Suprapubic skin (tissue), 3 donors: ENCODE measurements at regions not wholly inside any gene's neighbourhood (a gene's known extent, or its start where the extent isn't known, plus 50 kb on each side); places are given as distances from the start of the nearest gene placed in this dataset.

Experiments used
- EP300 ChIP-seq: sonication (generic); formaldehyde crosslinking; IDR thresholded peaks from one replicate; pipeline ENCODE4 v1.6.1; 2017; ENCODE audit warnings: antibody characterized with exemption
- POLR2A ChIP-seq, 2 donors: fragments of 450-650 bp; IDR thresholded peaks; one replicate each; pipeline ENCODE4 v1.6.1; 2017; ENCODE audit warnings: antibody characterized with exemption in 2 of 2, mild to moderate bottlenecking in 2 of 2, moderate library complexity in 2 of 2
- TF ChIP-seq, protein P1 (sequence below), 2 donors: fragments of 200-600 bp in 1 of 2; fragments of 450-650 bp in 1 of 2; sonication (generic) in 1 of 2; IDR thresholded peaks; one replicate each; pipeline ENCODE4 v1.5.1; 2016 to 2019; ENCODE audit warnings: antibody characterized with exemption in 2 of 2, mild to moderate bottlenecking in 1 of 2, moderate library complexity in 1 of 2

DNA sequence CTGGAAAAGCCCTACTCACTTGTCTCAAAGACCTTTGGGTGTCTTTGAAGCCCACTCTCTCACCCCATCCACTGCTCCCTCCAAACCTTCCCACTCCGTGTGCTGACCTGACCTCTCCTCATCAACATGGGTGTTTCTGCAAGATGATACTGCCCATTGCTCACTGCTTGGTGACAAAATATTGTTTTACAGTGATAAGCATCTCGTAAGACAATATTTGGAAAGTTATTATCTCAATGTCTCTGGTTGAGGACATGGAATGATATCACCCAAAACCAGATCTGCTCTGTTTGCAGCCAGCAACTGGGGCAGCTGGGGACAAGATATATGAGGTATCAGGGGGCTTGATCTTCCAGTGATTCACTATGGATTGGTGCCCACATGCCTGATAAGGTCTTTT lies 195.8 kb downstream of the SALL1 start:
- TF ChIP-seq, protein P1, sequence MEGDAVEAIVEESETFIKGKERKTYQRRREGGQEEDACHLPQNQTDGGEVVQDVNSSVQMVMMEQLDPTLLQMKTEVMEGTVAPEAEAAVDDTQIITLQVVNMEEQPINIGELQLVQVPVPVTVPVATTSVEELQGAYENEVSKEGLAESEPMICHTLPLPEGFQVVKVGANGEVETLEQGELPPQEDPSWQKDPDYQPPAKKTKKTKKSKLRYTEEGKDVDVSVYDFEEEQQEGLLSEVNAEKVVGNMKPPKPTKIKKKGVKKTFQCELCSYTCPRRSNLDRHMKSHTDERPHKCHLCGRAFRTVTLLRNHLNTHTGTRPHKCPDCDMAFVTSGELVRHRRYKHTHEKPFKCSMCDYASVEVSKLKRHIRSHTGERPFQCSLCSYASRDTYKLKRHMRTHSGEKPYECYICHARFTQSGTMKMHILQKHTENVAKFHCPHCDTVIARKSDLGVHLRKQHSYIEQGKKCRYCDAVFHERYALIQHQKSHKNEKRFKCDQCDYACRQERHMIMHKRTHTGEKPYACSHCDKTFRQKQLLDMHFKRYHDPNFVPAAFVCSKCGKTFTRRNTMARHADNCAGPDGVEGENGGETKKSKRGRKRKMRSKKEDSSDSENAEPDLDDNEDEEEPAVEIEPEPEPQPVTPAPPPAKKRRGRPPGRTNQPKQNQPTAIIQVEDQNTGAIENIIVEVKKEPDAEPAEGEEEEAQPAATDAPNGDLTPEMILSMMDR (IDR thresholded peaks at IDR 0.05): no peak
- no peak for TF ChIP-seq EP300
- TF ChIP-seq POLR2A (IDR thresholded peaks at IDR 0.05): no peak
